ENCODE measurements at regions not wholly inside any gene's neighbourhood (a gene's known extent, or its start where the extent isn't known, plus 50 kb on each side); places are given as distances from the start of the nearest gene placed in this dataset.

DNA sequence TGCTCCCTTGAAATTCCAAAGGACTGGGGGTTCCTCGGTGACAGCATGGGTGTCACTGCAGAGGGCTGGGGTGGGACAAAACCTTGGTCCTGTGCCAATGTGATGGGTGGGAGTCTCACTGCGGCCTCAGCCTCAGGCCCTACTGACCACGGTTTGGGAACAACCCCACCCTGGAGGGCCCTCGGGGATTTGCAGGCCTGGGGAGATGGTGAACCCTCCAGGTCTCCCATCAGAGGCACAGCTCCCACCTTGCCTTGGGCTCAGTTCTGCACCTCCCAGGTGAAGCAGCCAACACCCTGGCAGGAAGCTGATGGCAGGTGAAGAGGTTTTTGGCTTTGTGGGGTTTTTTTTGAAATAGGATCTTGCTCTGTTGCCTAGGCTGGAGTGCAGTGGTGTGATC is 286.8 kb downstream of the PBX3 start:
- Histone ChIP-seq H3K4me3 (ENCODE audit: low read length in 2 of 2) (no peak overlapping the region), H3K4me1 (ENCODE audit: control insufficient read depth, insufficient read depth, low read length) (no peaks in the 10 kb centered on the region), H3K27ac (ENCODE audit: low read length) (no peak overlapping the region), H3K9ac (ENCODE audit: low read length in 2 of 2) (no peak overlapping the region), H3K36me3 (ENCODE audit: control insufficient read depth in 2 of 2, insufficient read depth in 2 of 2, low read length in 2 of 2) (no peaks in the 10 kb centered on the region), H3K9me3 (ENCODE audit: control insufficient read depth in 2 of 2, low read length in 2 of 2) (no peaks in the 10 kb centered on the region), H3K27me3 (ENCODE audit: control insufficient read depth in 1 of 2, insufficient read depth in 2 of 2, low read length in 2 of 2) (peaks cover 0 to 2% of the 10 kb centered on the region in 2 donors)

DNA sequence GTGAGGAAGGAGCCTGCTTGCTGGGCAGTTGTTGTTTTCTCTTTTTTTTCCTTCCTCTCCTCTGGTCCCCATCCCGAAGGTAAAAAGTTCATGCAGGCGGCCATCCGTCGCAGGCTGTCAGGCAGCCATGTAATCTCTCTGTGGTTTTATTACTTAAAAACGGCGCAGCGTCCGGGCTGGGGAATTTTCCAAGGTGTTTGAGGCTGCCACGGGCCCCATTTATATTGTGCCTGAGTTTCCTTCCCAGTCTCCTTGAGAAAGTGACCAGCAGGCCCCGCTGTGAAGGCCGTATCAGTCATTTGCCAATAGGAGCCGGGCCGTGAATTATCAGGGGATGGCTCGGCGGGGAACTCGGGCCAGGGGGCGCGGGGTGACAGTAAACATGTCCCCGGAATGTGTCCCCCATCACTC is 289.7 kb downstream of the PBX3 start:
- H3K27me3 ChIP-seq (ENCODE audit: control insufficient read depth in 1 of 2, insufficient read depth in 2 of 2, low read length in 2 of 2), result peaks cover 0 to 2% of the 10 kb centered on the region in 2 donors
- no peaks in the 10 kb centered on the region for H3K36me3 ChIP-seq (ENCODE audit: control insufficient read depth in 2 of 2, insufficient read depth in 2 of 2, low read length in 2 of 2)
- no peak overlapping the region for H3K4me3 ChIP-seq (ENCODE audit: low read length in 2 of 2)
- H3K9ac ChIP-seq (ENCODE audit: low read length in 2 of 2), result no peak overlapping the region
- H3K9me3 ChIP-seq (ENCODE audit: control insufficient read depth in 2 of 2, low read length in 2 of 2), result peaks cover 0 to 1% of the 10 kb centered on the region in 2 donors
- no peaks in the 10 kb centered on the region for H3K4me1 ChIP-seq (ENCODE audit: control insufficient read depth, insufficient read depth, low read length)
- H3K27ac ChIP-seq (ENCODE audit: low read length), result no peak overlapping the region

DNA sequence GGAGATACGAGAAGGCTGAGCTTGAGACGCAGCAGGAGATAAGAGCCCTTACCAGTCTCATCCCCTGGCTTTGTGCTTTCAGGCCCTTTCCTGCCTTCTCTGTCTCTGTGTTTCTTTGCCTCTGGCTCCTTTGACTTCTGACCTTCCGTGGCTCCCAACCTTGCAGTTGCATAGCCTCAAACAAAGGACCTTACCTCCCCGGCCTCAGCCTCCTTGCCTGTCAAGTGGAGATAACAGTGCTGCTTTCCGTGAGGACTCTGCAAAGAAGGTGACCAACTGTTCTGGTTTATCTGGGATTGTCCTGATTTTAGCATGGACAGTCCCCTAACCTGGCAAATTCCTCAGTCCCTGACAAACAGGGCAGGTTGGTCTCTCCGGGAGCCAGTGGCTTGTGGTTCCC is 287.8 kb upstream of the MVB12B start:
- H3K4me1 ChIP-seq (ENCODE audit: control insufficient read depth, insufficient read depth, low read length), result no peaks in the 10 kb centered on the region
- no peak overlapping the region for H3K4me3 ChIP-seq (ENCODE audit: low read length in 2 of 2)
- H3K9me3 ChIP-seq (ENCODE audit: control insufficient read depth in 2 of 2, low read length in 2 of 2), result peaks cover 3 to 12% of the 10 kb centered on the region in 2 donors
- no peak overlapping the region for H3K27ac ChIP-seq (ENCODE audit: low read length)
- no peak overlapping the region for H3K9ac ChIP-seq (ENCODE audit: low read length in 2 of 2)
- no peaks in the 10 kb centered on the region for H3K36me3 ChIP-seq (ENCODE audit: control insufficient read depth in 2 of 2, insufficient read depth in 2 of 2, low read length in 2 of 2)
- peaks cover 0 to 2% of the 10 kb centered on the region in 2 donors for H3K27me3 ChIP-seq (ENCODE audit: control insufficient read depth in 1 of 2, insufficient read depth in 2 of 2, low read length in 2 of 2)

DNA sequence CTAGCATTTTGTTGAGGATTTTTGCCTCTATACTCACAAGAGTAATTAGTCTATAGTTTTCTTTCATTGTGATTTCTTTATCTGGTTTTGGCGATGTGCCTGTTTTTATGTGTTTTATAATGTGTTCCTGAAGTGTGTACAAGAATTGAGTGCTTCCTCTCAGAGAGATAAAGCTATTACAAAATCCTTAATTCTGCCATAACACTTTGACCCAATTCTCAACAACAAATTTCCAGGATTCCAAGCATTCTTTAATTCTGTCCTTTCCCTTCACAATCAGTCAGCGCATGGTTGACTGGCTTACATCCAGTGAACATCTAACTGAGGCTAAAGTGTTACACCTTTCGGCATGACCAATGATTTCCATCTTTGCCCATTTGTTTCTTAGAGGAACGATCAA is 282.9 kb upstream of the MVB12B start:
- no peak overlapping the region for H3K4me3 ChIP-seq (ENCODE audit: low read length in 2 of 2)
- H3K9ac ChIP-seq (ENCODE audit: low read length in 2 of 2), result no peak overlapping the region
- no peaks in the 10 kb centered on the region for H3K4me1 ChIP-seq (ENCODE audit: control insufficient read depth, insufficient read depth, low read length)
- no peaks in the 10 kb centered on the region for H3K27me3 ChIP-seq (ENCODE audit: control insufficient read depth in 1 of 2, insufficient read depth in 2 of 2, low read length in 2 of 2)
- no peak overlapping the region for H3K27ac ChIP-seq (ENCODE audit: low read length)
- H3K36me3 ChIP-seq (ENCODE audit: control insufficient read depth in 2 of 2, insufficient read depth in 2 of 2, low read length in 2 of 2), result no peaks in the 10 kb centered on the region
- peaks cover 4 to 28% of the 10 kb centered on the region in 2 donors for H3K9me3 ChIP-seq (ENCODE audit: control insufficient read depth in 2 of 2, low read length in 2 of 2)

DNA sequence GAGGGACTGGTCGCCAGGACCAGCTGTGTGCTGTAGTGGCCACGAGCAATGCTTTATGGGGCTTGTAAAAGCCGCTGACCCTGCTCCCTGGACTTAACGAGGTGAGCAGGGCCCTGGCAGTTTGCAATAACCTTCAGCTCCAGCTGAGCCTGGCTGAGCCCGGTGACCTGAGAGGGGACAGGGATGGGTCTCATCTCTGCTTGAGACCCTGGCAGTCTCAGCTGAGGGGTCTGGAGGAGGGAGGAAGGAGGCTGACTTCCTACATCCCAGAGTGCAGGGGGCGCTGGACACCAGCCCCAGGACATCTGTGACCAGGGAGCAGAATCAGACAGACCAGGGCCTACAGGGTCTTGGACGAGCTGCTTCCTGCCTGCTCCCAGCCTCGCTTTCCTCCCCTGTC is 277.5 kb upstream of the MVB12B start:
- H3K27ac ChIP-seq (ENCODE audit: low read length), result no peak overlapping the region
- peaks cover 0 to 2% of the 10 kb centered on the region in 2 donors for H3K27me3 ChIP-seq (ENCODE audit: control insufficient read depth in 1 of 2, insufficient read depth in 2 of 2, low read length in 2 of 2)
- peaks cover 0 to 13% of the 10 kb centered on the region in 2 donors for H3K9me3 ChIP-seq (ENCODE audit: control insufficient read depth in 2 of 2, low read length in 2 of 2)
- no peaks in the 10 kb centered on the region for H3K36me3 ChIP-seq (ENCODE audit: control insufficient read depth in 2 of 2, insufficient read depth in 2 of 2, low read length in 2 of 2)
- H3K4me1 ChIP-seq (ENCODE audit: control insufficient read depth, insufficient read depth, low read length), result no peaks in the 10 kb centered on the region
- H3K4me3 ChIP-seq (ENCODE audit: low read length in 2 of 2), result no peak overlapping the region
- H3K9ac ChIP-seq (ENCODE audit: low read length in 2 of 2), result no peak overlapping the region

DNA sequence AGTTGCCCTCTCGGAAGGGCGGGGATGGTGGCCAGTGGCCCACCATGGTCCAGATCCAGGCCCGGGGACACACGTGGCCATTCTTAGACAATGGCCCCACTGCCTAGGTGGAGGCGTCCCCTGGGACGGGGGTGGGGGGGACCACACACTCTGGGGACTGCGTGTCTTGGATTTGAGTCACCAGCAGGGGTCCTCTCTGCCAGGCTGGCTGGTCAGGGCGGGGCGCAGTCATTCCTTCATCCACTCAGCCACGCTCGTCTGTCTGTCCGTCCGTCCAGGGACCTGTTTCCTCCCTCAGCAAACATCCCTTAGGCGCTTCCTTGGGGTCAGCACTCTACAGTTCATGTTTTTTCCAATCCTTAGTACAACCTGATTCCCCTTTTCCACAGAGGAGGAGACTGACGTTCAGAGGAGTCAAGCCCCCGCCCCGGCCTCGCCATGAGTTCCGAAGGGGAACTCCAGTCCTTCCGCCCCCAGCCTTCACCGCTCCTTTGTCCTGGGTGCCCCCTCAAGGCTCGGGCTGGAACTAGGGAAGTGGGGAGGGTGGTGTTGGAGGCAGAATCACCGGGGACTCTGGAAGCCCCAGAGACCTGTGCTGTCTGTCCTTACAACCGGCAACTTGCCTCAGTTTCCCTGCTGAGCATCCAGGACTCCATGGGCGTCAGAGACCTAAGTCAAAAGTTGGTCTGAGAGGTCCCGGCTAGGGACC is 276.6 kb upstream of the MVB12B start:
- peaks cover 0 to 4% of the 10 kb centered on the region in 2 donors for H3K27me3 ChIP-seq (ENCODE audit: control insufficient read depth in 1 of 2, insufficient read depth in 2 of 2, low read length in 2 of 2)

DNA sequence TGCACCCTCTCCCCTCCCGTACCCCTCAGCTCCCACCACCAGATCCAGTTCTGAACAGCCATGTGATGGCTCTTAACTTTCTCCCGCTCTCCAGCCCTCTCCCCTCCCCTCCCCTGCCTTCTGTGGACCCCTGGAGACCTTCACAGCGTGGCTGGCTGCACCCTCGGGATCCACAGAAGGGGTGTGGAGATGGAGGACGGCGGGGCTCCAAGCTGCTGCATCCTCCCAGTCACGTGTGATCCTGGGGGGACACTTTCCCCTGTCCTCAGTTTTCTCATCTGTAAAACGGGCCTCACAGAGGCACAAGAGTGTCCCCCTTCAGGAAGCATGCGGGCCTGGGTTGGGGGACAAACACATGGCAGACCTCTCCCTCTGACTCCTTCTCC is 276.0 kb upstream of the MVB12B start:
- Histone ChIP-seq H3K27ac (ENCODE audit: low read length) (no peak overlapping the region), H3K4me3 (ENCODE audit: low read length in 2 of 2) (no peak overlapping the region), H3K4me1 (ENCODE audit: control insufficient read depth, insufficient read depth, low read length) (no peaks in the 10 kb centered on the region), H3K9ac (ENCODE audit: low read length in 2 of 2) (no peak overlapping the region), H3K9me3 (ENCODE audit: control insufficient read depth in 2 of 2, low read length in 2 of 2) (peaks cover 0 to 6% of the 10 kb centered on the region in 2 donors), H3K36me3 (ENCODE audit: control insufficient read depth in 2 of 2, insufficient read depth in 2 of 2, low read length in 2 of 2) (no peaks in the 10 kb centered on the region), H3K27me3 (ENCODE audit: control insufficient read depth in 1 of 2, insufficient read depth in 2 of 2, low read length in 2 of 2) (peaks cover 0 to 4% of the 10 kb centered on the region in 2 donors)

More for the DNA sequence above, 276.6 kb upstream of the MVB12B start:
- no peaks in the 10 kb centered on the region for H3K4me1 ChIP-seq (ENCODE audit: control insufficient read depth, insufficient read depth, low read length)
- no peaks in the 10 kb centered on the region for H3K36me3 ChIP-seq (ENCODE audit: control insufficient read depth in 2 of 2, insufficient read depth in 2 of 2, low read length in 2 of 2)
- H3K9ac ChIP-seq (ENCODE audit: low read length in 2 of 2), result no peak overlapping the region
- no peak overlapping the region for H3K27ac ChIP-seq (ENCODE audit: low read length)
- peaks cover 0 to 6% of the 10 kb centered on the region in 2 donors for H3K9me3 ChIP-seq (ENCODE audit: control insufficient read depth in 2 of 2, low read length in 2 of 2)
- H3K4me3 ChIP-seq (ENCODE audit: low read length in 2 of 2), result no peak overlapping the region

DNA sequence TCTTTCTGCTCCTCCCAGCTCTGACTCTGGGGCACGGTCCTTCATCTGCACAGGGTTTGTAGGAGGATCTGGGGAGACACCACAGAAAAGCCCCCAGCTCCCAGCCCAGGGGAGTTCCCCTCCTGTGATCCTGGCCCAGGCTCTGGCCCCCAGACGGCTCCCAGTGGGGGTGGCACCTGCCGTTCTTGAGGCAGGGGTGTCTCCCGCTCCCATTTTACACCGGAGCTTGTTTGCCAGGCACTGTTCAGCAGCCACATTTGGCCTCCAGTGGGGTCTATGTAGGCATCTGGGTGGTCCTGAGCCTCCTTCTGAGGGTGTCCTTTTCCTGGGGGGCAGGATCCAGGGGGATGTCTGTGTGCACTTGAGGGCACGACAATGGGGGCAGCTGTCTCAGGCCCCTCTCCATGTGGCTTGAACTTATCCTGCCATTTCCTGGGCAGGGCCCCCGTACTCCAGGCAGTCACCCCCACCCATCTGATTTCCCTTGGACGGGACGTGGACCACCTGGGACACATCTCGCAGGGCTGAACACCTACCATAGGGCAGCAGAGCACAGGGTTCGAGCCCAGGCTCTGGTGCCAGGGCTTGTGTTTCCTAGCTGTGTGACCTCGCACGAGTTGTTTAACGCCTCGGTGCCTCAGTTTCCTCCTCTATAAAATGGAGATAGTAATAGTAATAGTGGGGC is 275.0 kb upstream of the MVB12B start:
- Histone ChIP-seq H3K9ac (ENCODE audit: low read length in 2 of 2) (no peak overlapping the region), H3K4me1 (ENCODE audit: control insufficient read depth, insufficient read depth, low read length) (no peaks in the 10 kb centered on the region), H3K9me3 (ENCODE audit: control insufficient read depth in 2 of 2, low read length in 2 of 2) (peaks cover 0 to 2% of the 10 kb centered on the region in 2 donors), H3K27me3 (ENCODE audit: control insufficient read depth in 1 of 2, insufficient read depth in 2 of 2, low read length in 2 of 2) (peaks cover 0 to 4% of the 10 kb centered on the region in 2 donors), H3K36me3 (ENCODE audit: control insufficient read depth in 2 of 2, insufficient read depth in 2 of 2, low read length in 2 of 2) (no peaks in the 10 kb centered on the region), H3K27ac (ENCODE audit: low read length) (no peak overlapping the region), H3K4me3 (ENCODE audit: low read length in 2 of 2) (no peak overlapping the region)

DNA sequence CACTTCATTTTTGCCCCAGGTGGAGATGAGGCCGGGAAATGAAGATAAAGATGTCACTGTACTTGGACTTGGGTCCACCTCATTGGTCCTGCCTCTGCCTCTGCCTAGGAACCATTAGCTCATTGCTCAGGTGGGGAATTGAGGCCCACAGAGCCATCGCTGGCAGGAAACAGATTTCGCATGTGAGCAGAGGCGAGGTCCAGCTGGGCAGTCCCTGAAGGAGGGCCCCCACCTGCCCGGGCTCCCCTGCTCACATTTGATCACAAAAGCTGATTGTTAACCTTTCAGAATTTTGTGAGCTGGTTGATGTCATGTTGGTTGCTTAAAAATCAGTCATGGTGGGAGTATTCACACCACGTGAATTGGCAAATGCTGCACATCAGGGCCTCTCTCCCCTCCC is 273.8 kb upstream of the MVB12B start:
- Histone ChIP-seq H3K9ac (ENCODE audit: low read length in 2 of 2) (no peak overlapping the region), H3K36me3 (ENCODE audit: control insufficient read depth in 2 of 2, insufficient read depth in 2 of 2, low read length in 2 of 2) (no peaks in the 10 kb centered on the region), H3K4me3 (ENCODE audit: low read length in 2 of 2) (no peak overlapping the region), H3K27me3 (ENCODE audit: control insufficient read depth in 1 of 2, insufficient read depth in 2 of 2, low read length in 2 of 2) (peaks cover 0 to 4% of the 10 kb centered on the region in 2 donors), H3K27ac (ENCODE audit: low read length) (no peak overlapping the region), H3K9me3 (ENCODE audit: control insufficient read depth in 2 of 2, low read length in 2 of 2) (no peaks in the 10 kb centered on the region), H3K4me1 (ENCODE audit: control insufficient read depth, insufficient read depth, low read length) (no peaks in the 10 kb centered on the region)

DNA sequence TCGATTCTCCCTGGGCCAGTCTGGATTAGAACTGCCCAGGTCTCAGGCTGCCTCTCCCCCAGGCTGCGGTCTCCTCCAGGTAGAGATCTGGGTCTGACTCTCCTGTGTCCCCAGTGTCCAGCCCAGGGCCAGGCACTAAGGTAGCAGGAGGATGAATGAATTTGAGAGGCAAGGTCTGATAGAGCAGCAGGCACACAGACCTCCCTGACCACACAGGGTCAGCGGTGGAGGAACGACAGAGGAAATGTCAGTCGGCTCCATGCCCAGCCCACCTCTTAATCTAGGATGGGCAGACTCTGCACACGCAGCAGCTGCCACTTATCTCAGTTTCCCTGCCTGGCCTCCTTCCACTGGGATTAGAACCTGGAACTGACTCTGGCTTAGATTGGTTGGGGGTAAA is 272.7 kb upstream of the MVB12B start:
- H3K4me1 ChIP-seq (ENCODE audit: control insufficient read depth, insufficient read depth, low read length), result no peaks in the 10 kb centered on the region
- no peak overlapping the region for H3K27ac ChIP-seq (ENCODE audit: low read length)

More for the DNA sequence above, 272.7 kb upstream of the MVB12B start:
- Histone ChIP-seq H3K4me3 (ENCODE audit: low read length in 2 of 2) (no peak overlapping the region), H3K27me3 (ENCODE audit: control insufficient read depth in 1 of 2, insufficient read depth in 2 of 2, low read length in 2 of 2) (peaks cover 0 to 4% of the 10 kb centered on the region in 2 donors), H3K9ac (ENCODE audit: low read length in 2 of 2) (no peak overlapping the region), H3K9me3 (ENCODE audit: control insufficient read depth in 2 of 2, low read length in 2 of 2) (no peaks in the 10 kb centered on the region), H3K36me3 (ENCODE audit: control insufficient read depth in 2 of 2, insufficient read depth in 2 of 2, low read length in 2 of 2) (no peaks in the 10 kb centered on the region)

Measured in stomach smooth muscle (tissue), 2 donors.